Uterus (tissue), 2 donors: ENCODE measurements at regions not wholly inside any gene's neighbourhood (a gene's known extent, or its start where the extent isn't known, plus 50 kb on each side); places are given as distances from the start of the nearest gene placed in this dataset.

Source experiments
- POLR2A ChIP-seq, 2 donors: fragments of 450-650 bp; IDR thresholded peaks; one replicate each; pipeline ENCODE4 v1.6.1; 2016; ENCODE audit warnings: antibody characterized with exemption in 2 of 2, mild to moderate bottlenecking in 1 of 2, moderate library complexity in 1 of 2
- TF ChIP-seq, protein P1 (sequence below), 4 experiments: fragments of 200-600 bp in 2 of 4; fragments of 450-650 bp in 2 of 4; sonication (generic) in 2 of 4; IDR thresholded peaks; one replicate each; pipeline ENCODE4 v1.5.1; 2016 to 2019; ENCODE audit warnings: antibody characterized with exemption in 4 of 4, mild to moderate bottlenecking in 2 of 4, moderate library complexity in 1 of 4

DNA sequence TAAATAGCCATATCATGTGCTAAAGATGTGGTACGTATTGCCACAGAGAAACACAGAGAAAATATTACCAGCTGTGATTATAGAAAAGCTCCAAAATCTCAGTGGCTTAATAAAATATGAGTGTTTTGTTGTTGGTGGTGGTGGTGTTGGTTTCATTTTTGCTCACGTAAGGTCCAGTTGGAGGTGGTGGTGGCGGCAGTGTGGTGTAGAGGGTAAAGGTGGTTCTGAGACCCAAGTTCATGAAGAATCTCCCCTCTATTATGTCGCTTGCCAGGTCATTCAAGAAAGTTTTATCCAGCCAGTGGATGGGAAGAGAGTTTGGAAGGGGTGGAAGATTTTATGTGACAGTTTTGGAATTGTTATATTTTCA is 217.6 kb upstream of the SAMSN1 start:
- TF ChIP-seq, protein P1, sequence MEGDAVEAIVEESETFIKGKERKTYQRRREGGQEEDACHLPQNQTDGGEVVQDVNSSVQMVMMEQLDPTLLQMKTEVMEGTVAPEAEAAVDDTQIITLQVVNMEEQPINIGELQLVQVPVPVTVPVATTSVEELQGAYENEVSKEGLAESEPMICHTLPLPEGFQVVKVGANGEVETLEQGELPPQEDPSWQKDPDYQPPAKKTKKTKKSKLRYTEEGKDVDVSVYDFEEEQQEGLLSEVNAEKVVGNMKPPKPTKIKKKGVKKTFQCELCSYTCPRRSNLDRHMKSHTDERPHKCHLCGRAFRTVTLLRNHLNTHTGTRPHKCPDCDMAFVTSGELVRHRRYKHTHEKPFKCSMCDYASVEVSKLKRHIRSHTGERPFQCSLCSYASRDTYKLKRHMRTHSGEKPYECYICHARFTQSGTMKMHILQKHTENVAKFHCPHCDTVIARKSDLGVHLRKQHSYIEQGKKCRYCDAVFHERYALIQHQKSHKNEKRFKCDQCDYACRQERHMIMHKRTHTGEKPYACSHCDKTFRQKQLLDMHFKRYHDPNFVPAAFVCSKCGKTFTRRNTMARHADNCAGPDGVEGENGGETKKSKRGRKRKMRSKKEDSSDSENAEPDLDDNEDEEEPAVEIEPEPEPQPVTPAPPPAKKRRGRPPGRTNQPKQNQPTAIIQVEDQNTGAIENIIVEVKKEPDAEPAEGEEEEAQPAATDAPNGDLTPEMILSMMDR (IDR thresholded peaks at IDR 0.05): no peak
- TF ChIP-seq POLR2A (IDR thresholded peaks at IDR 0.05): no peak
